ENCODE measurements at regions not wholly inside any gene's neighbourhood (a gene's known extent, or its start where the extent isn't known, plus 50 kb on each side); places are given as distances from the start of the nearest gene placed in this dataset.

DNA sequence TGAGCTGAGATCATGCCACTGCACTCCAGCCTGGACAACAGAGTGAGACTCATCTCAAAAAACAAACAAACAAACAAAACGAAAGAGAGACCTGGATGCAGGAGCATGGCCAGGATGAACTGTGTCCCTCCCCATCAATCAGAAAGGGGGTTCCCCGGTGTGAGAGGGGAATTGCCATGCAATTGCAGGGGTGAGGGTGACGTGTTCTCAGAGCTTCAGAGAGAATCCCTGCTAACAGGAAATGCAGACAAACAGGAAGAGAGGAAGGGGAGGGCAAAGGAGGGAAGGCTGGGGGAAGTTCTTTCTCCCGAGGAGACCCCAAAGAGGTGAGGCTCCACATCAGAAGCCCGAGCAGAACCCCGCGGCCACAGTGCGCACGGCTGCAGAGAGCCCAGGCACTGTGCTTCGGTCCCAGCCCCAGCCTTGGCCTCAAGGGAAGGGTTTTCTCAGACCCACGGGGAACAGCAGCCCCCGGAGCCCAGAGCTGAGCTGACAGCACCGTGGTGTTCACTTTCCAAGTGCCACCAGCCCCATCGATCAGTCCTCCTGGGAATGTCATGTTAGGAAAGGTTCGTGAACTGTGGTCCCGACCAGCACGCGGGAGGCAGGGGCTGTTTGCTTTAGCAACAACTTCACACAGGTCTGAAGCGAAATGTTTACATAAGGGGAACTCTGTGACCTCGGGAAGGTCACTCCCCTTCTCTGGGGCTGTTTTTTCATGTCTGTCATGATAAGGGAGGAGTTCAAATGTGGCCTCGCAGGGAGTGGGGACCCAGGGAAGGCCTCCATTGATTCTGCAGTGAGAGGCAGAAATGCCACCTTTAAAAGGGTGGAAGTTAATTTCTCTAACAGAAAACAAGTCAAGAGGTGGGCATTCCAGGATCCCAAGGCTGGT, 108.0 kb upstream of the ANO1 start (continued):
- TF ChIP-seq, protein P1, sequence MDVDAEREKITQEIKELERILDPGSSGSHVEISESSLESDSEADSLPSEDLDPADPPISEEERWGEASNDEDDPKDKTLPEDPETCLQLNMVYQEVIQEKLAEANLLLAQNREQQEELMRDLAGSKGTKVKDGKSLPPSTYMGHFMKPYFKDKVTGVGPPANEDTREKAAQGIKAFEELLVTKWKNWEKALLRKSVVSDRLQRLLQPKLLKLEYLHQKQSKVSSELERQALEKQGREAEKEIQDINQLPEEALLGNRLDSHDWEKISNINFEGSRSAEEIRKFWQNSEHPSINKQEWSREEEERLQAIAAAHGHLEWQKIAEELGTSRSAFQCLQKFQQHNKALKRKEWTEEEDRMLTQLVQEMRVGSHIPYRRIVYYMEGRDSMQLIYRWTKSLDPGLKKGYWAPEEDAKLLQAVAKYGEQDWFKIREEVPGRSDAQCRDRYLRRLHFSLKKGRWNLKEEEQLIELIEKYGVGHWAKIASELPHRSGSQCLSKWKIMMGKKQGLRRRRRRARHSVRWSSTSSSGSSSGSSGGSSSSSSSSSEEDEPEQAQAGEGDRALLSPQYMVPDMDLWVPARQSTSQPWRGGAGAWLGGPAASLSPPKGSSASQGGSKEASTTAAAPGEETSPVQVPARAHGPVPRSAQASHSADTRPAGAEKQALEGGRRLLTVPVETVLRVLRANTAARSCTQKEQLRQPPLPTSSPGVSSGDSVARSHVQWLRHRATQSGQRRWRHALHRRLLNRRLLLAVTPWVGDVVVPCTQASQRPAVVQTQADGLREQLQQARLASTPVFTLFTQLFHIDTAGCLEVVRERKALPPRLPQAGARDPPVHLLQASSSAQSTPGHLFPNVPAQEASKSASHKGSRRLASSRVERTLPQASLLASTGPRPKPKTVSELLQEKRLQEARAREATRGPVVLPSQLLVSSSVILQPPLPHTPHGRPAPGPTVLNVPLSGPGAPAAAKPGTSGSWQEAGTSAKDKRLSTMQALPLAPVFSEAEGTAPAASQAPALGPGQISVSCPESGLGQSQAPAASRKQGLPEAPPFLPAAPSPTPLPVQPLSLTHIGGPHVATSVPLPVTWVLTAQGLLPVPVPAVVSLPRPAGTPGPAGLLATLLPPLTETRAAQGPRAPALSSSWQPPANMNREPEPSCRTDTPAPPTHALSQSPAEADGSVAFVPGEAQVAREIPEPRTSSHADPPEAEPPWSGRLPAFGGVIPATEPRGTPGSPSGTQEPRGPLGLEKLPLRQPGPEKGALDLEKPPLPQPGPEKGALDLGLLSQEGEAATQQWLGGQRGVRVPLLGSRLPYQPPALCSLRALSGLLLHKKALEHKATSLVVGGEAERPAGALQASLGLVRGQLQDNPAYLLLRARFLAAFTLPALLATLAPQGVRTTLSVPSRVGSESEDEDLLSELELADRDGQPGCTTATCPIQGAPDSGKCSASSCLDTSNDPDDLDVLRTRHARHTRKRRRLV (CRISPR knock-in tag; IDR thresholded peaks at IDR 0.05): no peak
- TF ChIP-seq, protein P2, sequence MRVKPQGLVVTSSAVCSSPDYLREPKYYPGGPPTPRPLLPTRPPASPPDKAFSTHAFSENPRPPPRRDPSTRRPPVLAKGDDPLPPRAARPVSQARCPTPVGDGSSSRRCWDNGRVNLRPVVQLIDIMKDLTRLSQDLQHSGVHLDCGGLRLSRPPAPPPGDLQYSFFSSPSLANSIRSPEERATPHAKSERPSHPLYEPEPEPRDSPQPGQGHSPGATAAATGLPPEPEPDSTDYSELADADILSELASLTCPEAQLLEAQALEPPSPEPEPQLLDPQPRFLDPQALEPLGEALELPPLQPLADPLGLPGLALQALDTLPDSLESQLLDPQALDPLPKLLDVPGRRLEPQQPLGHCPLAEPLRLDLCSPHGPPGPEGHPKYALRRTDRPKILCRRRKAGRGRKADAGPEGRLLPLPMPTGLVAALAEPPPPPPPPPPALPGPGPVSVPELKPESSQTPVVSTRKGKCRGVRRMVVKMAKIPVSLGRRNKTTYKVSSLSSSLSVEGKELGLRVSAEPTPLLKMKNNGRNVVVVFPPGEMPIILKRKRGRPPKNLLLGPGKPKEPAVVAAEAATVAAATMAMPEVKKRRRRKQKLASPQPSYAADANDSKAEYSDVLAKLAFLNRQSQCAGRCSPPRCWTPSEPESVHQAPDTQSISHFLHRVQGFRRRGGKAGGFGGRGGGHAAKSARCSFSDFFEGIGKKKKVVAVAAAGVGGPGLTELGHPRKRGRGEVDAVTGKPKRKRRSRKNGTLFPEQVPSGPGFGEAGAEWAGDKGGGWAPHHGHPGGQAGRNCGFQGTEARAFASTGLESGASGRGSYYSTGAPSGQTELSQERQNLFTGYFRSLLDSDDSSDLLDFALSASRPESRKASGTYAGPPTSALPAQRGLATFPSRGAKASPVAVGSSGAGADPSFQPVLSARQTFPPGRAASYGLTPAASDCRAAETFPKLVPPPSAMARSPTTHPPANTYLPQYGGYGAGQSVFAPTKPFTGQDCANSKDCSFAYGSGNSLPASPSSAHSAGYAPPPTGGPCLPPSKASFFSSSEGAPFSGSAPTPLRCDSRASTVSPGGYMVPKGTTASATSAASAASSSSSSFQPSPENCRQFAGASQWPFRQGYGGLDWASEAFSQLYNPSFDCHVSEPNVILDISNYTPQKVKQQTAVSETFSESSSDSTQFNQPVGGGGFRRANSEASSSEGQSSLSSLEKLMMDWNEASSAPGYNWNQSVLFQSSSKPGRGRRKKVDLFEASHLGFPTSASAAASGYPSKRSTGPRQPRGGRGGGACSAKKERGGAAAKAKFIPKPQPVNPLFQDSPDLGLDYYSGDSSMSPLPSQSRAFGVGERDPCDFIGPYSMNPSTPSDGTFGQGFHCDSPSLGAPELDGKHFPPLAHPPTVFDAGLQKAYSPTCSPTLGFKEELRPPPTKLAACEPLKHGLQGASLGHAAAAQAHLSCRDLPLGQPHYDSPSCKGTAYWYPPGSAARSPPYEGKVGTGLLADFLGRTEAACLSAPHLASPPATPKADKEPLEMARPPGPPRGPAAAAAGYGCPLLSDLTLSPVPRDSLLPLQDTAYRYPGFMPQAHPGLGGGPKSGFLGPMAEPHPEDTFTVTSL (CRISPR knock-in tag; IDR thresholded peaks at IDR 0.05; ENCODE audit: borderline replicate concordance): peak; percentile 95
- peak; percentile 90 for TF ChIP-seq MTF2 (CRISPR knock-in tag; IDR thresholded peaks at IDR 0.05; ENCODE audit: borderline replicate concordance)
- TF ChIP-seq, protein P3, sequence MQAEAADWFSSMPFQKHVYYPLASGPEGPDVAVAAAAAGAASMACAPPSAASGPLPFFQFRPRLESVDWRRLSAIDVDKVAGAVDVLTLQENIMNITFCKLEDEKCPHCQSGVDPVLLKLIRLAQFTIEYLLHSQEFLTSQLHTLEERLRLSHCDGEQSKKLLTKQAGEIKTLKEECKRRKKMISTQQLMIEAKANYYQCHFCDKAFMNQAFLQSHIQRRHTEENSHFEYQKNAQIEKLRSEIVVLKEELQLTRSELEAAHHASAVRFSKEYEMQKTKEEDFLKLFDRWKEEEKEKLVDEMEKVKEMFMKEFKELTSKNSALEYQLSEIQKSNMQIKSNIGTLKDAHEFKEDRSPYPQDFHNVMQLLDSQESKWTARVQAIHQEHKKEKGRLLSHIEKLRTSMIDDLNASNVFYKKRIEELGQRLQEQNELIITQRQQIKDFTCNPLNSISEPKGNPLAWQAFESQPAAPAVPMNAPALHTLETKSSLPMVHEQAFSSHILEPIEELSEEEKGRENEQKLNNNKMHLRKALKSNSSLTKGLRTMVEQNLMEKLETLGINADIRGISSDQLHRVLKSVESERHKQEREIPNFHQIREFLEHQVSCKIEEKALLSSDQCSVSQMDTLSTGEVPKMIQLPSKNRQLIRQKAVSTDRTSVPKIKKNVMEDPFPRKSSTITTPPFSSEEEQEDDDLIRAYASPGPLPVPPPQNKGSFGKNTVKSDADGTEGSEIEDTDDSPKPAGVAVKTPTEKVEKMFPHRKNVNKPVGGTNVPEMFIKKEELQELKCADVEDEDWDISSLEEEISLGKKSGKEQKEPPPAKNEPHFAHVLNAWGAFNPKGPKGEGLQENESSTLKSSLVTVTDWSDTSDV (CRISPR knock-in tag; IDR thresholded peaks at IDR 0.05): no peak
- TF ChIP-seq, protein P4, sequence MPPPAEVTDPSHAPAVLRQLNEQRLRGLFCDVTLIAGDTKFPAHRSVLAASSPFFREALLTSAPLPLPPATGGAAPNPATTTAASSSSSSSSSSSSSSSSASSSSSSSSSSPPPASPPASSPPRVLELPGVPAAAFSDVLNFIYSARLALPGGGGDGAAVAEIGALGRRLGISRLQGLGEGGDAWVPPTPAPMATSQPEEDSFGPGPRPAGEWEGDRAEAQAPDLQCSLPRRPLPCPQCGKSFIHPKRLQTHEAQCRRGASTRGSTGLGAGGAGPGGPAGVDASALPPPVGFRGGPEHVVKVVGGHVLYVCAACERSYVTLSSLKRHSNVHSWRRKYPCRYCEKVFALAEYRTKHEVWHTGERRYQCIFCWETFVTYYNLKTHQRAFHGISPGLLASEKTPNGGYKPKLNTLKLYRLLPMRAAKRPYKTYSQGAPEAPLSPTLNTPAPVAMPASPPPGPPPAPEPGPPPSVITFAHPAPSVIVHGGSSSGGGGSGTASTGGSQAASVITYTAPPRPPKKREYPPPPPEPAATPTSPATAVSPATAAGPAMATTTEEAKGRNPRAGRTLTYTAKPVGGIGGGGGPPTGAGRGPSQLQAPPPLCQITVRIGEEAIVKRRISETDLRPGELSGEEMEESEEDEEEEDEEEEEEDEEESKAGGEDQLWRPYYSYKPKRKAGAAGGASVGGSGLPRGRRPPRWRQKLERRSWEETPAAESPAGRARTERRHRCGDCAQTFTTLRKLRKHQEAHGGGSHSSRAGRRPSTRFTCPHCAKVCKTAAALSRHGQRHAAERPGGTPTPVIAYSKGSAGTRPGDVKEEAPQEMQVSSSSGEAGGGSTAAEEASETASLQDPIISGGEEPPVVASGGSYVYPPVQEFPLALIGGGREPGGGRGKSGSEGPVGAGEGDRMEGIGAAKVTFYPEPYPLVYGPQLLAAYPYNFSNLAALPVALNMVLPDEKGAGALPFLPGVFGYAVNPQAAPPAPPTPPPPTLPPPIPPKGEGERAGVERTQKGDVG (CRISPR knock-in tag; IDR thresholded peaks at IDR 0.05; ENCODE audit: borderline replicate concordance): peak; percentile 49; the same call in 1 of the 2 replicates
- no peak for TF ChIP-seq ELF4 (CRISPR knock-in tag; IDR thresholded peaks at IDR 0.05; ENCODE audit: borderline replicate concordance)
- TF ChIP-seq, protein P5, sequence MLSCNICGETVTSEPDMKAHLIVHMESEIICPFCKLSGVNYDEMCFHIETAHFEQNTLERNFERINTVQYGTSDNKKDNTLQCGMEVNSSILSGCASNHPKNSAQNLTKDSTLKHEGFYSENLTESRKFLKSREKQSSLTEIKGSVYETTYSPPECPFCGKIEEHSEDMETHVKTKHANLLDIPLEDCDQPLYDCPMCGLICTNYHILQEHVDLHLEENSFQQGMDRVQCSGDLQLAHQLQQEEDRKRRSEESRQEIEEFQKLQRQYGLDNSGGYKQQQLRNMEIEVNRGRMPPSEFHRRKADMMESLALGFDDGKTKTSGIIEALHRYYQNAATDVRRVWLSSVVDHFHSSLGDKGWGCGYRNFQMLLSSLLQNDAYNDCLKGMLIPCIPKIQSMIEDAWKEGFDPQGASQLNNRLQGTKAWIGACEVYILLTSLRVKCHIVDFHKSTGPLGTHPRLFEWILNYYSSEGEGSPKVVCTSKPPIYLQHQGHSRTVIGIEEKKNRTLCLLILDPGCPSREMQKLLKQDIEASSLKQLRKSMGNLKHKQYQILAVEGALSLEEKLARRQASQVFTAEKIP (CRISPR knock-in tag; IDR thresholded peaks at IDR 0.05; ENCODE audit: borderline replicate concordance): no peak

Data from HepG2 (cell line).